CD4-positive, alpha-beta T cell treated with Interleukin-17A for 4 hours (primary cell): ENCODE measurements at regions not wholly inside any gene's neighbourhood (a gene's known extent, or its start where the extent isn't known, plus 50 kb on each side); places are given as distances from the start of the nearest gene placed in this dataset.
"Not testable (repeated sequence)": the region's sequence is repeated elsewhere in the genome, so short reads cannot be mapped to it uniquely, and the experiment has no call there.

Experiments
- DNase-seq: peaks from one replicate; pipeline ENCODE4 v3.0.0-alpha.2; 2020; ENCODE audit warnings: mixed read lengths

GRCh38 chr11:87628957-87629356 is 546.3 kb downstream of the RAB38 start:
- DNase-seq, result no peak

- no peak for DNase-seq
Observed at GRCh38 chr11:87628026-87628580, 547.1 kb downstream of the RAB38 start.

GRCh38 chr11:87623531-87624365 is 551.5 kb downstream of the RAB38 start:
- DNase-seq, result not testable (repeated sequence)

- DNase-seq, result no peak
Observed at GRCh38 chr11:87616511-87616910, 558.7 kb downstream of the RAB38 start.

- no peak for DNase-seq
Observed at GRCh38 chr11:87604350-87604749, 566.6 kb downstream of the TMEM135 start.

GRCh38 chr11:87603887-87604286 is 566.2 kb downstream of the TMEM135 start:
- no peak for DNase-seq

- DNase-seq, result no peak
Observed at GRCh38 chr11:87602776-87603175, 565.0 kb downstream of the TMEM135 start.

- DNase-seq, result no peak
Observed at GRCh38 chr11:87600938-87601337, 563.2 kb downstream of the TMEM135 start.

- no peak for DNase-seq
Observed at GRCh38 chr11:87597725-87598124, 560.0 kb downstream of the TMEM135 start.

GRCh38 chr11:87596176-87596575 is 558.4 kb downstream of the TMEM135 start:
- DNase-seq, result no peak

- DNase-seq, result no peak
Observed at GRCh38 chr11:87589082-87589481, 551.3 kb downstream of the TMEM135 start.

- not testable (repeated sequence) for DNase-seq
Observed at GRCh38 chr11:87585613-87586012, 547.9 kb downstream of the TMEM135 start.

GRCh38 chr11:87583931-87584330 is 546.2 kb downstream of the TMEM135 start:
- DNase-seq, result no peak

- no peak for DNase-seq
Observed at GRCh38 chr11:87575088-87575487, 537.4 kb downstream of the TMEM135 start.

- no peak for DNase-seq
Observed at GRCh38 chr11:87574193-87574592, 536.5 kb downstream of the TMEM135 start.

- DNase-seq, result no peak
Observed at GRCh38 chr11:87573708-87574107, 536.0 kb downstream of the TMEM135 start.

- DNase-seq, result no peak
Observed at GRCh38 chr11:87572881-87573280, 535.1 kb downstream of the TMEM135 start.

- DNase-seq, result no peak
Observed at GRCh38 chr11:87560352-87560751, 522.6 kb downstream of the TMEM135 start.

- not testable (repeated sequence) for DNase-seq
Observed at GRCh38 chr11:87559852-87560251, 522.1 kb downstream of the TMEM135 start.

GRCh38 chr11:87555101-87555500 is 517.4 kb downstream of the TMEM135 start:
- no peak for DNase-seq

- no peak for DNase-seq
Observed at GRCh38 chr11:87548797-87549196, 511.1 kb downstream of the TMEM135 start.

GRCh38 chr11:87545858-87546257 is 508.1 kb downstream of the TMEM135 start:
- no peak for DNase-seq

- DNase-seq, result no peak
Observed at GRCh38 chr11:87539596-87539995, 501.9 kb downstream of the TMEM135 start.

- no peak for DNase-seq
Observed at GRCh38 chr11:87536565-87536964, 498.8 kb downstream of the TMEM135 start.

- no peak for DNase-seq
Observed at GRCh38 chr11:87536016-87536415, 498.3 kb downstream of the TMEM135 start.
